CD4-positive, alpha-beta T cell (primary cell): ENCODE measurements at regions not wholly inside any gene's neighbourhood (a gene's known extent, or its start where the extent isn't known, plus 50 kb on each side); places are given as distances from the start of the nearest gene placed in this dataset.

Source experiments
- ATAC-seq: fragments of 200-7000 bp; cut with Tn5 transposase; one replicate; pipeline ENCODE4 v1.10.0; 2022; ENCODE audit warnings: mild to moderate bottlenecking; ENCODE audit not compliant: poor library complexity
- CTCF ChIA-PET: fragments of 350-600 bp; sonication (Branson Sonifier 250); formaldehyde crosslinking; loops from one replicate; lab custom pipeline; 2021; ENCODE audit warnings: antibody characterized with exemption, inconsistent platforms; lab: Charles Lee
- POLR2A ChIA-PET: fragments of 350-600 bp; sonication (Branson Sonifier 250); formaldehyde crosslinking; loops from one replicate; lab custom pipeline; 2021; ENCODE audit warnings: antibody characterized with exemption, inconsistent platforms; lab: Charles Lee
- DNase-seq, 14 experiments: peaks; one replicate each; pipeline ENCODE4 v3.0.0-alpha.2; 2013 to 2020; ENCODE audit warnings: mixed read lengths in 2 of 14
- H3K27ac ChIP-seq, 2 donors: one replicate each; pipeline versions ENCODE4 v1.5.1 to v1.7.0; 2013; ENCODE audit warnings: low read length in 2 of 2, low read depth in 1 of 2, mild to moderate bottlenecking in 1 of 2
- H3K27me3 ChIP-seq, 2 experiments: 1 replicate in 1 of 2; 2 replicates in 1 of 2; pipeline versions ENCODE4 v1.6.1 to v1.7.0; 2013; ENCODE audit warnings: low read length in 2 of 2, control low read depth in 1 of 2, mild to moderate bottlenecking in 1 of 2, moderate library complexity in 1 of 2; ENCODE audit not compliant: insufficient read depth in 2 of 2, control insufficient read depth in 1 of 2
- H3K36me3 ChIP-seq: one replicate; pipeline ENCODE4 v1.6.1; 2013; ENCODE audit warnings: low read length, control low read depth; ENCODE audit not compliant: insufficient read depth
- H3K4me1 ChIP-seq: one replicate; pipeline ENCODE4 v1.6.1; 2013; ENCODE audit warnings: low read length, control low read depth; ENCODE audit not compliant: insufficient read depth
- H3K4me3 ChIP-seq: one replicate; pipeline ENCODE4 v1.5.1; 2013; ENCODE audit warnings: mild to moderate bottlenecking, low read length, moderate library complexity
- H3K9me3 ChIP-seq, 2 experiments: 1 replicate in 1 of 2; 2 replicates in 1 of 2; pipeline versions ENCODE4 v1.6.1 to v1.7.0; 2013; ENCODE audit warnings: low read length in 2 of 2, mild to moderate bottlenecking in 2 of 2, control low read depth in 1 of 2, moderate library complexity in 1 of 2; ENCODE audit not compliant: control insufficient read depth in 1 of 2, insufficient read depth in 1 of 2
- H3K27ac Mint-ChIP-seq: one replicate; pipeline ENCODE4 v1.8.0; 2020; ENCODE audit warnings: mixed read lengths
- H3K27me3 Mint-ChIP-seq: one replicate; pipeline ENCODE4 v1.8.0; 2021; ENCODE audit warnings: mixed read lengths
- H3K36me3 Mint-ChIP-seq: one replicate; pipeline ENCODE4 v1.8.0; 2021; ENCODE audit warnings: low read depth, mixed read lengths
- H3K4me1 Mint-ChIP-seq: one replicate; pipeline ENCODE4 v1.8.0; 2021; ENCODE audit warnings: low read depth, mixed read lengths
- H3K4me3 Mint-ChIP-seq: one replicate; pipeline ENCODE4 v1.8.0; 2020; ENCODE audit warnings: mild to moderate bottlenecking, mixed read lengths
- H3K9me3 Mint-ChIP-seq: one replicate; pipeline ENCODE4 v1.8.0; 2020; ENCODE audit warnings: mixed read lengths
- intact Hi-C, 2 experiments: fragments of 100-400 bp; cut with DNase I in 1 of 2; cut with micrococcal nuclease in 1 of 2; formaldehyde crosslinking; loops; one replicate each; pipeline versions ENCODE4 v1.15.1 to v1.9.0; 2023 to 2025; cut with DNase I, micrococcal nuclease
- TF ChIP-seq, protein P1 (sequence below): fragments of 200-600 bp; IDR thresholded peaks from one replicate; pipeline ENCODE4 v1.8.0; 2022; ENCODE audit warnings: antibody characterized with exemption, mild to moderate bottlenecking

DNA sequence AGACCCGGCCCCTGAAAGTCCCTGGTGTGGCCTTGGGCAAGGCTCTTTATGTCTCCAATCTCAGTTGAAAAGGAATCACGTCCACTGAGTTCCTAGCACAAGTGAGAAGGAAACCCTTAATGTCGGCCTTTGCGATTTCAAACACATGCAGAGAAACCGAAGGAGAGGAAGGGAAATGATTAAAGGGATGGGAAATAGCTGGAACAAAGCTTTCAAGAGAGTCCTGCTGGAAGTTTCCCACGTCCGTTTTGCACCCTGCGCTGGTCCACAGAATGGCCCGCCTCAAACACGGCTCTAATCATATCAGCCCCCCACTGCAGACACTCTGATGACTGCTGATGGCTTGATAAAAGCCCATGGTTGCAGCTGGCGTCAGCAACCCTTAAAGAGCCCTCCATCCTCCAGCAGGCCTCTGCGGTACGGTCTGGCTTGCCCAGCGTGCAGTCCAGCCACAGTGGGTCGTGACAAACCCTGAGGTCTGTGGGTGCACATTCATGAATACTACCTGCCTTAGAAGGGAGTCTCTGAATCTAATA lies 765.5 kb upstream of the EEF2KMT start:
- Mint-ChIP-seq H3K36me3 (no peaks in the 10 kb centered on the region), H3K4me3 (no peak overlapping the region), H3K27me3 (no peaks in the 10 kb centered on the region), H3K4me1 (no peaks in the 10 kb centered on the region), H3K9me3 (peaks cover 12% of the 10 kb centered on the region), H3K27ac (no peak overlapping the region)
- DNase-seq (no peak), ATAC-seq (no peak)
- Histone ChIP-seq H3K4me3 (no peak overlapping the region), H3K9me3 (peaks cover 0 to 18% of the 10 kb centered on the region in 2 experiments), H3K36me3 (no peaks in the 10 kb centered on the region), H3K4me1 (no peaks in the 10 kb centered on the region), H3K27ac (no peak overlapping the region), H3K27me3 (no peaks in the 10 kb centered on the region)
- intact Hi-C loops: no loop called here
- TF ChIP-seq, protein P1, sequence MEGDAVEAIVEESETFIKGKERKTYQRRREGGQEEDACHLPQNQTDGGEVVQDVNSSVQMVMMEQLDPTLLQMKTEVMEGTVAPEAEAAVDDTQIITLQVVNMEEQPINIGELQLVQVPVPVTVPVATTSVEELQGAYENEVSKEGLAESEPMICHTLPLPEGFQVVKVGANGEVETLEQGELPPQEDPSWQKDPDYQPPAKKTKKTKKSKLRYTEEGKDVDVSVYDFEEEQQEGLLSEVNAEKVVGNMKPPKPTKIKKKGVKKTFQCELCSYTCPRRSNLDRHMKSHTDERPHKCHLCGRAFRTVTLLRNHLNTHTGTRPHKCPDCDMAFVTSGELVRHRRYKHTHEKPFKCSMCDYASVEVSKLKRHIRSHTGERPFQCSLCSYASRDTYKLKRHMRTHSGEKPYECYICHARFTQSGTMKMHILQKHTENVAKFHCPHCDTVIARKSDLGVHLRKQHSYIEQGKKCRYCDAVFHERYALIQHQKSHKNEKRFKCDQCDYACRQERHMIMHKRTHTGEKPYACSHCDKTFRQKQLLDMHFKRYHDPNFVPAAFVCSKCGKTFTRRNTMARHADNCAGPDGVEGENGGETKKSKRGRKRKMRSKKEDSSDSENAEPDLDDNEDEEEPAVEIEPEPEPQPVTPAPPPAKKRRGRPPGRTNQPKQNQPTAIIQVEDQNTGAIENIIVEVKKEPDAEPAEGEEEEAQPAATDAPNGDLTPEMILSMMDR: no peak
- POLR2A ChIA-PET: no interaction called here
- CTCF ChIA-PET: no interaction called here

DNA sequence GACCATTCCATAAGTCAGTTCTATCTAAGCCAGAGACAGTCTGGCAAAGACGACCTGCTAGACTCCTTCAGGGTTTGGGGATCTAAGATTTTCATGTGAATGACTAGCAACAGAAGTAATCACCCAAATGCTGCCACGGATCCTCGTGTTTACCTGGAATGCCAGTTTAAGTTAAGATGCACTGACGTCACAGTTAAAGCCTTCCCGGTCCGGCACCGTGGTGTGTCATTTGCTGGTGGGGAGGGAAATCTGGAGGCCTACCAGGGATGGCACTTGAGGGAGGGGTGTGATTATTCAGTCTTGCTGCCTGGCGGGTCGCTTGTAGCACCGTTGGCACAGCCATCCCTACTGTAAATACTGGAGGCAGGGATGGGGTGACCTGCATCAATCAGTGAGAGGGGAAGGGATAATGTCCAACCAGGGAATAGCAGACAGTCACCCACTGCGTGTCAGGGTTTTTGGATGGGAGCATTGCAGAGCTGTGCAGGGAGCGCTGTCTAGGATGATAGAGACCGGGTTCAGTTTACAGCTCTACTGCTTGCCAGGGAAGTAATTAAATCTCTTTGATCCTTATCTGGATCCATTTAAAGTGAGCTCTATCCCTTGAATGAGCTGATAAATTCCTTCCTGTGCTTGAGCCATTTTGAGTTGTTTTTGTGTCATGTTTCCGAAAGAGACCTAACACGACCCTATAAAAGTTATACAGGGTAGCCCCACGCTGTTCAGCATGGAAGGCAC lies 764.7 kb upstream of the EEF2KMT start:
- Mint-ChIP-seq H3K4me3 (no peak overlapping the region), H3K27me3 (no peaks in the 10 kb centered on the region), H3K36me3 (no peaks in the 10 kb centered on the region), H3K27ac (no peak overlapping the region), H3K4me1 (no peaks in the 10 kb centered on the region), H3K9me3 (peaks cover 11% of the 10 kb centered on the region)
- ATAC-seq (no peak), DNase-seq (no peak)
- Histone ChIP-seq H3K4me1 (no peaks in the 10 kb centered on the region), H3K36me3 (no peaks in the 10 kb centered on the region), H3K27ac (no peak overlapping the region), H3K9me3 (peaks cover 0 to 14% of the 10 kb centered on the region in 2 experiments), H3K4me3 (no peak overlapping the region), H3K27me3 (no peaks in the 10 kb centered on the region)
- TF ChIP-seq, protein P1: no peak
- POLR2A ChIA-PET: no interaction called here
- intact Hi-C loops: no loop called here
- CTCF ChIA-PET: no interaction called here

DNA sequence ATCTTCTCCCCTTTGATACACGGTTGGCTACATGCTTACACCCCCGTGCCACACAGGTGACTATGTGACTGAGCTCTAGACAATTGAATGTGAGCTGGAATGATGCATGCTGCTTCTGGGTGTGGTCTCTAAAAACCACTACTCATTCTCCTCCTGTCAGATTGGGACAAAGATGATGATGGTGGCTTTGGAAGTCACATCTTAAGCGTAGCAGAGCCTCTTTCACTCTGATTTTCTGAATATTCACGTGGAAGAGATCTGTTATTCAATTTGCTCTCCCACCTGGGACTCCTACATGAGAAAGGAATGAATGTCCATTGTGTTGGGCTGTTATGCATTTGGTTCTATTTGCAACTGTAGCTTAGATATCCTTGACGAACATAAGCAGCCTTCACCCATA lies 763.6 kb upstream of the EEF2KMT start:
- Mint-ChIP-seq H3K4me3 (no peak overlapping the region), H3K27me3 (no peaks in the 10 kb centered on the region), H3K36me3 (no peaks in the 10 kb centered on the region), H3K27ac (no peak overlapping the region), H3K4me1 (no peaks in the 10 kb centered on the region), H3K9me3 (peaks cover 10% of the 10 kb centered on the region)
- Histone ChIP-seq H3K36me3 (no peaks in the 10 kb centered on the region), H3K4me3 (no peak overlapping the region), H3K9me3 (peaks cover 0 to 14% of the 10 kb centered on the region in 2 experiments), H3K27ac (no peak overlapping the region), H3K4me1 (no peaks in the 10 kb centered on the region), H3K27me3 (no peaks in the 10 kb centered on the region)
- DNase-seq (no peak), ATAC-seq (no peak)
- intact Hi-C loops: no loop called here
- ChIA-PET POLR2A (no interaction called here), CTCF (no interaction called here)
- TF ChIP-seq, protein P1: no peak
